Superior temporal gyrus (tissue), 1 donor: ENCODE measurements at regions not wholly inside any gene's neighbourhood (a gene's known extent, or its start where the extent isn't known, plus 50 kb on each side); places are given as distances from the start of the nearest gene placed in this dataset.
"Not testable (repeated sequence)": the region's sequence is repeated elsewhere in the genome, so short reads cannot be mapped to it uniquely, and the experiment has no call there.

Source experiments
- DNase-seq: peaks from one replicate; pipeline ENCODE4 v3.0.0-alpha.2; 2016; ENCODE audit errors: extremely low spot score

GRCh38 chr2:184316921-184317320, 281.4 kb upstream of the ZNF804A start:
- DNase-seq: no peak

GRCh38 chr2:184322615-184323014, 275.7 kb upstream of the ZNF804A start:
- no peak for DNase-seq

GRCh38 chr2:184326066-184326465, 272.3 kb upstream of the ZNF804A start:
- no peak for DNase-seq

DNA sequence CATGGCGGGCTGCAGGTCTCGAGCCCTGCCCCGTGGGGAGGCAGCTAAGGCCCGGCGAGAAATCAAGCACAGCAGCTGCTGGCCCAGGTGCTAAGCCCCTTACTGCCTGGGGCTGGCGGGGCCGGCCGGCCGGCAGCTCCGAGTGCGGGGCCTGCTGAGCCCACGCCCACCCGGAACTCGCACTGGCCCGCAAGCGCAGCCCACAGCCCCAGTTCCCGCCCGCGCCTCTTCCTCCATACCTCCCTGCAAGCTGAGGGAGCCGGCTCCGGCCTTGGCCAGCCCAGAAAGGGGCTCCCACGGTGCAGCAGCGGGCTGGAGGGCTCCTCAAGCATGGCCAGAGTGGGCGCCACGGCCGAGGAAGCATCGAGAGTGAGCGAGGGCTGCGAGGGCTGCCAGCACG, 270.5 kb upstream of the ZNF804A start:
- DNase-seq: not testable (repeated sequence)

DNA sequence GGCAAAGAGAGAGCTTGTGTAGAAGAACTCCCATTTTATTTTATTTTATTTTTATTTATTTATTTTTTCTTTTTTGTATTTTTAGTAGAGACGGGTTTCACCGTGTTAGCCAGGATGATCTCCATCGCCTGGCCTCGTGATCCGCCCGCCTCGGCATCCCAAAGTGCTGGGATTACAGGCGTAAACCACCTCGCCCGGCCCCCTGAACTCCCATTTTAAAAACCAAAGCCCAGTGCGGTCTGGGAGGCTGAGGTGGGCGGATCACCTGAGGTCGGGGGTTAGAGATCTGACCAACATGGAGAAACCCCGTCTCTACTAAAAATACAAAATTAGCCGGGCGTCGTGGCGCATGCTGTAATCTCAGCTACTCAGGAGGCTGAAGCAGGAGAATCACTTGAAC, 267.8 kb upstream of the ZNF804A start:
- not testable (repeated sequence) for DNase-seq

DNA sequence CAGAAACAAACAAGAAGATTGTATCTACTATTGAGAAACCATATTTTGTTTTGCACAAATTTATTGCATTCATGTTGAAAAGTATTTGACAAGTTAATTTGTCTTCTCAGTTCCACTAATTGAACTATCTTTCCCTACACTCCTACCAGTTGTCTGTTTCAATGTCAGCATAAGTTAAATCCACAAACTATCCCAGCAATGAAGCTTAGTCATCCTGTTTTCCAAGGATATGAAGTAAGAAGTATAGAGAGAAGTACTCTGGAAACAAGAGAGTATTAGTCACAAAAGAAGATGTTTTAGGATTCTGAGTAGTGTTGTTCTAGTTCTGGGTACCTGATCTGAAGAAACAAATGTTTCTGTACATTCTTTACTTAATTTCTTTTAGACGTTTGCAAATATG, 261.6 kb upstream of the ZNF804A start:
- no peak for DNase-seq

DNA sequence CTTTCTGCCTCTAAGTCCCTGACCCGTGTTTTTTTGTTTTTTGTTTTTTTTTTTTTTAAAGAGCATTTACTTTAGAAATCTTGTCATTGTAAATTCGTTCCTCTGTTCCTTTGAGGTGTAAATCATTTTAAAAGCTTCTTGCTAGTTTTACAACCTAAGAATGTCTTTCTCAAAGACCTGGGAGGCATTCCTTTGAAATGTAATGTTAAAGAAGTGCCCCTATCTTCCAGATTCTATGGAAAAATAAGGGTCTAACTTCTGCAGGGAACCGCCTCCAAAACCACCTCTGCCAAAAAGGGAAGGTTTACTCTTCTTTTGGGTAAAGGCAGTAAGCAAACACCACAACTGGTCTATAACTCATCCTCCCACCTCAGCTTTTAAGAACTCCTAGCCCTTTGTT, 259.6 kb upstream of the ZNF804A start:
- DNase-seq: no peak

DNA sequence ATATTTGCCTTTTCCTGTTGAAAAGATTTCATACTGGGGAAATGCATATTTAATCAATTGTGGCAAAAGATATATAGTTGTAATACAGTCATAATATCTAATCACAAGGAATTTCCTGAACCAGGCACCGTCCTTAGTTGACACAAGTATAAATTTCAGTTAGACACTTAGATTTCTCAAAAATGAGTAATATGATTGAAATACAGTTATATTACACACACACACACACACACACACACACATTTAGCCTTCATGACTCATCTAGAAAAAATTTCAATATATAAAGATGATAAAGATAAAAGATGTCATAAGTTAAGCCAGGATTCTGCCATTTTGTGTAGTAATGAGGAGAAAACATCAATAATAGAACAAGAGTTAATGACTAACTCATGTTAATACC, 258.4 kb upstream of the ZNF804A start:
- no peak for DNase-seq

DNA sequence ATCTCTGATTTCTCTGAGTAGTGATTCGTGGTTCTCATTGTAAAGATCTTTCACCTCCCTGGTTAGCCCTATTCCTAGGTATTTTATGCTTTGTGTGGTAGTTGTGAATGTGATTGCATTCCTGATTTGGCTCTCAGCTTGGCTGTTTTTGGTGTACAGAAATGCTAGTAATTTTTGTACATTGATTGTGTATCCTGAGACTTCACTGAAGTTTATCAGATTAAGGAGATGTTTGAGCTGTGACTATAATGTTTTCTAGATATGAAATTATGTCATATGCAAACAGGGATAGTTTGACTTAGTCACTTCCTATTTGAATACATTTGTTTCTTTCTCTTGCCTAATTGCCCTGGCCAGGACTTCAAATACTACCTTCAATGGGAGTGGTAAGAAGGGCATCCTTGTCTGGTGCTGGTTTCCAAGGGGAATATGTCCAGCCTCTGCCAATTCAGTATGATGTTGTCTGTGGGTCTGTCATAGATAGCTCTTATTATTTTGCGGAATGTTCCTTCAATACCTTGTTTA, 251.9 kb upstream of the ZNF804A start:
- DNase-seq: no peak

DNA sequence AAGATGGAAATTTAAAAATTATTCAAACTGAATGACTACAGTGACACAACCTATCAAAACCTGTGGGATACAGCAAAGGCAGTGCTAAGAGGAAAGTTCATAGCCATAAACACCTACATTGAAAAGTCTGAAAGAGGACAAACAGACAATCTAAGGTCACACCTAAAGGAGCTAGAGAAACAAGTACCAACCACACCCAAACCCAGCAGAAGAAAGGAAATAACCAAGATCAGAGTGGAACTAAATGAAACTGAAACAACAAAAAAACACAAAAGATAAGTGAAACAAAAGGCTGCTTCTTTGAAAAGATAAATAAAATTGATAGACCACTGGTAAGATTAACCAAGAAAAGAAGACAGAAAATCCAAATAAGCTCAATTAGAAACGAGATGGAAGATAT, 247.2 kb upstream of the ZNF804A start:
- no peak for DNase-seq

DNA sequence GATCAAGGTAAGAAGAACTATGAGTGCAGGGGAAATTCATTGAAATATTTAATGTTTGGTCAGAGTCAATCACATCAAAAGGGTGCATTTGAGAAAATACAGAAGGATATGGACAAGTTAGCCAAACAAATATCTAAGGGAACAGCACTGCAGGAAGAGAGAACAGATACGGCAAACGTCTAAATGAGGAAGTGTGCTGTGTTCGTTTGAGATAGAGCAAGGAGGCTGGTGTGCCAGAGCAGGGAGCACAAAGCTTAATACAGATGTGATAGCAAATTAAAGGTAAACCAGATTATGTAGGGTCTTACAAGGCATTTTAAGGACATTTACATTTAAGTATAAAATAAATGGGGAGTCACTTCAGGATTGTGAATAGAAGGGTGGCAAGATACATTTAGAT, 241.3 kb upstream of the ZNF804A start:
- DNase-seq: no peak

DNA sequence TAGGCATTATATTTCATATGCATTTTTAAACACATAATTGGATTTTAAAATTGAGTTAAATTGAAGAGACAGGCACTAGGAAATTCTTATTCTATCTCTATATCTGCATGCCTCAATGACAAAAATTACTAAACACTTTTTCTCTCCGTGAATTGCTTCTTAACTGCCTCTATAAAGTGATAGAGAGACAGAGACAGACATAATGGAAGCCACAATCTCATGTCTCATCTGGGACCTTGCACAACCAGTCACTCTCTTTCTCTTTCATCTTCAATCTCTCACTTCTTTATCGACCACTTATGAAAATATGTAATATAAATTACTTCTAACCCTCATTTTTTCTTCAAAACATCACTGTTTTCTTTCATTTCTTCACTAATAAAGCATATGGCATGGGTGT, 238.9 kb upstream of the ZNF804A start:
- no peak for DNase-seq

GRCh38 chr2:184363213-184363612, 235.1 kb upstream of the ZNF804A start:
- DNase-seq: no peak

DNA sequence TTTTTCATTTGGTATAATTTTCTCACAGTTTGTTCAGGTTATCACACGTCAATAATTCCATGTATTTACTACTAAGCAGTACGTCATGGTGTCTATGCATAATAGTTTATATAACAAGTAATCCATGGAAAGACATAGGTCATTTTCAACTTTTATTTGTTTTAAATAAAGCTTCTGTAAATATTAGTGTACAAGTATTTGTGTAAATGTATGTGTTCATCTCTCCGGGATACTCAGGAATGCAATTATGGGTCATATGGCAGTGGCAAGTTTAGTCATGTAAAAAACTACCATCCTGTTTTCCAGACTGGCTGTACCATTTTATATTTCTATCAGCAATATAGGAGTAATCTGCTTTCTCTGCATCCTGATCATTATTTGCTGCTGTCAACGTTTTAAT, 231.1 kb upstream of the ZNF804A start:
- no peak for DNase-seq

GRCh38 chr2:184369307-184369706, 229.0 kb upstream of the ZNF804A start:
- no peak for DNase-seq

- no peak for DNase-seq
These were observed 227.4 kb upstream of the ZNF804A start for GRCh38 chr2:184370954-184371353.

- no peak for DNase-seq
These were observed 226.7 kb upstream of the ZNF804A start for GRCh38 chr2:184371641-184372040.

DNA sequence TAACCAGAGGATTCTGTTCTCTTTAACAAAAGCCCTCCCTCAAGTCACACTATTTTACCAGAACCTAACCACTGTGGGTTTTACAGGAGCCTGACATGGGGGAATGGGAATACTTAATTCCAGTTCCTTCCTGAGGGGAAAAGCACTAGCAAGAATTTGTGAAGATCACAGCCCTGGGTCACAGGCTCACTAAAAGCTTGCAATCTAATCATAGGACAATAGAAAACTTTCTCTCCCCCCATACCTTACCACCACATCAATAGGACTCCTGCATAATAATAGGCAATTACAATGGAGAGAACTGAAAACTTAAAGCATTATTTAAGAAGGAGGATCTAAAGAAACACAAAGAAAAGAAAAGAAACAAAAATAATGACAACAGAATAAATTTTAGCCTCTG, 225.8 kb upstream of the ZNF804A start:
- no peak for DNase-seq

GRCh38 chr2:184394642-184395041, 203.7 kb upstream of the ZNF804A start:
- DNase-seq: no peak

- DNase-seq: no peak
These were observed 195.9 kb upstream of the ZNF804A start for GRCh38 chr2:184402381-184402780.

DNA sequence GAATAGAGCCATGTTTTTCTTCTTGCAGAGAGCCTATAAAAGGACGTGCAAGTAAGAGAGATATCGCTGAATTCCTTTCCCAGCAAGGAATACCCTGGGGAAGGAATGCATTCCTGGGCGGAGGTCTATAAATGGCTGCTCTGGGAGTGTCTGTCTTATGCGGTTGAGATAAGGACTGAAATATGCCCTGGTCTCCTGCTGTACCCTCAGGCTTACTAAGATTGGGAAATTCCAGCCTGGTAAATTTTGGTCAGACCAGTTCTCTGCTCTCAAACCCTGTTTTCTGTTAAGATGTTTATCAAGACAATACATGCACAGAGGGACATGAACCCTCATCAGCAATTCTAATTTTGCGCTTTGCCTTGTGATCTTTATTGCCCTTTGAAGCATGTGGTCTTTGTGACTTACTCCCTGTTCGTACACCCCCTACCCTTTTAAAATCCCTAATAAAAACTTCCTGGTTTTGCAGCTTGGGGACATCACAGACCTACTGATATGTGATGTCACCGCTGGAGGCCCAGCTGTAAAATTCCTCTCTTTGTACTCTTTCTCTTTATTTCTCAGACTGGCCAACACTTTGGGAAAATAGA, 191.2 kb upstream of the ZNF804A start:
- DNase-seq: not testable (repeated sequence)

DNA sequence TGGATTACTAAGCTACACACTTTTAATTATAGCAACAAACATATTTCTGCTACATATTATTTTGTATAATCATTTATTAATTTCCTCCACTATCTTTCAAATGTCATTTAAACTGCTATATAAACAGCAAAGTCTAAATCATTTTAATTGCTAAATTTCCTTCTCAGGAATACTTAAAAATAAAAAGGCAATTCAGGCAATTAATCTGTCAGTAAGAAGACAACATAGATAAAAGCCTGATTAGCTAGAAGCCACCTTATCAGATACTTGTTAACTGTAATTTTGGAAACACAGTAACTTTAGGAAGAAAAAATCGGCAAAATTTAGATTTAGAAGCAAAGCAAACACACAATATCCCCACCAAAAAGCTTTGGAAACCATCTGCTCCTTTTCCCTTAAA, 188.2 kb upstream of the ZNF804A start:
- no peak for DNase-seq

DNA sequence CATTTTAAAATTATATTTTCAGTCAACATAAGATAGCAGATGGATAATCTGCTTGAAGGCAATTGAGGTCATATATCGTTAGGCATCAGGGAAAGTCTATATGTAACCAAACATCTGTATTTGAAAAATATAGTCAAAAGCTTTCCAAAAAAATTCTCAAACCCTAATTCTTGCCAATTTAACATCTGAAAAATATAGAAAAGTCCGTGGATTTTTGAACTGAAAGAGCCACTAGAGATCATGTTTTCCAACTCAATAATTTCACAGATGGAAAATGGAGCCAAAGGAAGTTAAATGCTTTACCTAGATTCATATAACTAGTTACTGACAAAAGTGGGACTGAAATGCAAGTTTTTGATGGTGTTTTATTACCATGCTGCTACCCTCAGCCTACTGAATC, 185.1 kb upstream of the ZNF804A start:
- no peak for DNase-seq

GRCh38 chr2:184413671-184414229, 184.6 kb upstream of the ZNF804A start:
- DNase-seq: no peak
